GM13976 (cell line): ENCODE measurements at regions not wholly inside any gene's neighbourhood (a gene's known extent, or its start where the extent isn't known, plus 50 kb on each side); places are given as distances from the start of the nearest gene placed in this dataset.
"Not testable (repeated sequence)": the region's sequence is repeated elsewhere in the genome, so short reads cannot be mapped to it uniquely, and the experiment has no call there.

Source experiments
- DNase-seq: peaks from one replicate; pipeline ENCODE4 v3.0.0; 2012; ENCODE audit warnings: low spot score
- CTCF ChIP-seq: IDR thresholded peaks from 2 replicates; pipeline ENCODE4 v1.5.1; 2012; ENCODE audit warnings: borderline replicate concordance, mild to moderate bottlenecking; ENCODE audit not compliant: insufficient read depth; ENCODE audit errors: extremely low read depth, missing control alignments, control extremely low read depth
- in situ Hi-C: fragments of 300-500 bp; cut with MboI; formaldehyde crosslinking; loops from one replicate; pipeline ENCODE4 v1.12.0; 2022; ENCODE audit warnings: low sequenced_read_pairs, mixed read lengths, inconsistent platforms; ENCODE audit not compliant: unreplicated experiment

- no peak for TF ChIP-seq CTCF
- in situ Hi-C loops: no loop called here
- no peak for DNase-seq
Observed at GRCh38 chr16:87207509-87207908, 109.7 kb downstream of the C16orf95 start.

- no peak for DNase-seq
- in situ Hi-C loops: no loop called here
- TF ChIP-seq CTCF: no peak
Observed at GRCh38 chr16:87207965-87208364, 109.2 kb downstream of the C16orf95 start.

- not testable (repeated sequence) for DNase-seq
Observed at GRCh38 chr16:87208968-87209367, 108.2 kb downstream of the C16orf95 start.

GRCh38 chr16:87209808-87210512 is 107.2 kb downstream of the C16orf95 start:
- in situ Hi-C loops: no loop called here
- no peak for DNase-seq

More at GRCh38 chr16:87208968-87209367, 108.2 kb downstream of the C16orf95 start:
- in situ Hi-C loops: not testable (repeated sequence)

GRCh38 chr16:87210894-87211293 is 106.3 kb downstream of the C16orf95 start:
- no peak for TF ChIP-seq CTCF
- in situ Hi-C loops: no loop called here
- no peak for DNase-seq

More at GRCh38 chr16:87209808-87210512, 107.2 kb downstream of the C16orf95 start:
- TF ChIP-seq CTCF: no peak

GRCh38 chr16:87212026-87212425 is 105.2 kb downstream of the C16orf95 start:
- TF ChIP-seq CTCF: no peak
- in situ Hi-C loops: no loop called here
- no peak for DNase-seq

- no peak for TF ChIP-seq CTCF
- DNase-seq: no peak
- in situ Hi-C loops: no loop called here
Observed at GRCh38 chr16:87213536-87213935, 103.7 kb downstream of the C16orf95 start.
